T-helper 17 cell (primary cell): ENCODE measurements at regions not wholly inside any gene's neighbourhood (a gene's known extent, or its start where the extent isn't known, plus 50 kb on each side); places are given as distances from the start of the nearest gene placed in this dataset.
"Not testable (repeated sequence)": the region's sequence is repeated elsewhere in the genome, so short reads cannot be mapped to it uniquely, and the experiment has no call there.

Experiments used
- ATAC-seq: fragments of 150-1000 bp; cut with Tn5 transposase; 2 replicates; pipeline ENCODE4 v1.10.0; 2021; ENCODE audit warnings: mild to moderate bottlenecking, moderate library complexity
- DNase-seq, 3 donors: peaks; one replicate each; pipeline versions ENCODE4 v3.0.0 to v3.0.0-alpha.2; 2020 to 2021
- H3K9me3 ChIP-seq: one replicate; pipeline ENCODE4 v1.7.0; 2013; ENCODE audit warnings: low read length, mild to moderate bottlenecking; ENCODE audit not compliant: control insufficient read depth, poor library complexity, severe bottlenecking
- H3K27ac Mint-ChIP-seq: one replicate; pipeline ENCODE4 v1.8.0; 2022; ENCODE audit warnings: mild to moderate bottlenecking, moderate library complexity, mixed read lengths
- H3K27me3 Mint-ChIP-seq: one replicate; pipeline ENCODE4 v1.8.0; 2022; ENCODE audit warnings: mixed read lengths
- H3K36me3 Mint-ChIP-seq: one replicate; pipeline ENCODE4 v1.8.0; 2022; ENCODE audit warnings: low read depth, mixed read lengths
- H3K4me1 Mint-ChIP-seq: one replicate; pipeline ENCODE4 v1.8.0; 2022; ENCODE audit warnings: mild to moderate bottlenecking, mixed read lengths
- H3K4me3 Mint-ChIP-seq: one replicate; pipeline ENCODE4 v1.8.0; 2022; ENCODE audit warnings: mild to moderate bottlenecking, moderate library complexity, mixed read lengths

DNA sequence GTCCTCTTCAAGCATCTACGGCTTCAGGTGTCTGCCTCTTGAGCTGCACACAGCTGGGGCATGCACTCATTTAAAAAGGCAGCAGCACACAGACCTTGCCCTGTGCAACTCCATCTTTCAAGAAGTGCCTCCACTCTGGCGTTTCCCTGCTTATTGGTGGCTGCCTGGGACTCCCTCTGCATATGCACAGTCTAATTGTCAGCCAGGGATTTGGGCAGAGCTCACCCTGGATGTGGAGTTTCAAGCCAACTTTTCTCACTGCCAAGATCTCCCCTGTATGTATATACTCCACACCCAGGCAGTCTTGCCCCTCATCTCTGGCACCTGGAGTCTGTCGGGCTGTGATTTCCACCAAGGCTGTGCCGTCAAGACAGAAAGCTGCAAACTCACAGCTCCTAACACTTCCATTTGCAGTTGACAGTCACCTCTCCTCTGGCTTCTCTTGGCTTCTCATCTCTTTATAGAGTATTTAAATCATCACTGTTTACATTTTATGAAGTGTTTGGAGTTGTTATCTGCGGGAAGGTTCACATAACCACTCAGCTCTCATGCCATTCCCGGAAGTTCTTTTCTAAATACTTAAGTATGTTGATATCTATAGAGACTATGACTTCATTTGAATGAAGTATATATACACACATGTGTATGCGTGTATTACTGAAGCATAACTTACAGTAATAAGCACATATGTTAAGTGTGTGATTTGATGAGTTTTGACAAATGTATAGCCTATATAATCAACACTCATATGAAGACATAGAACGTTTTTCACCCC, 128.2 kb downstream of the NPIPB11 start:
- not testable (repeated sequence) for H3K27ac Mint-ChIP-seq, DNase-seq, ATAC-seq, H3K4me1 Mint-ChIP-seq, H3K4me3 Mint-ChIP-seq, H3K36me3 Mint-ChIP-seq, H3K27me3 Mint-ChIP-seq, H3K9me3 ChIP-seq

DNA sequence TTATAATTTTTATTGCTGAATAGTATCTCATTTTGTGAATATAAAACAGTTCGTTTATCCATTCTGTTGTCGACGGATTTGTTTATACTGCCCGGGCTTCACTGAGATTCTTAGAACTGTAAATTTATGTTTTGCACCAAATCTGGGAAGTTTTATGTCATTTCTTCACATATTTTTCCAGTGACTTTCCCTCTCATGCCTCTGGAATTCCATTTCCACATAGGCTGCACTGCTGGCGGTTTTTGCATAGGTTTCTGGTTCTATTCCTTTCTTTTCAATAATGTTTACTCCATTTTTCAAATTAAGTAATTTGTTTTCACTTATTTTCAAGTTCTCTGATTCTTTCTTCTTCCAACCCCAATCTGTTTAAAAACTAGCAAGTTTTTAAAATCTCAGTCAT, 130.1 kb downstream of the NPIPB11 start:
- not testable (repeated sequence) for DNase-seq, H3K36me3 Mint-ChIP-seq, H3K27me3 Mint-ChIP-seq, H3K4me3 Mint-ChIP-seq, ATAC-seq, H3K9me3 ChIP-seq, H3K4me1 Mint-ChIP-seq
- H3K27ac Mint-ChIP-seq, result peak overlapping the region; percentile 60

DNA sequence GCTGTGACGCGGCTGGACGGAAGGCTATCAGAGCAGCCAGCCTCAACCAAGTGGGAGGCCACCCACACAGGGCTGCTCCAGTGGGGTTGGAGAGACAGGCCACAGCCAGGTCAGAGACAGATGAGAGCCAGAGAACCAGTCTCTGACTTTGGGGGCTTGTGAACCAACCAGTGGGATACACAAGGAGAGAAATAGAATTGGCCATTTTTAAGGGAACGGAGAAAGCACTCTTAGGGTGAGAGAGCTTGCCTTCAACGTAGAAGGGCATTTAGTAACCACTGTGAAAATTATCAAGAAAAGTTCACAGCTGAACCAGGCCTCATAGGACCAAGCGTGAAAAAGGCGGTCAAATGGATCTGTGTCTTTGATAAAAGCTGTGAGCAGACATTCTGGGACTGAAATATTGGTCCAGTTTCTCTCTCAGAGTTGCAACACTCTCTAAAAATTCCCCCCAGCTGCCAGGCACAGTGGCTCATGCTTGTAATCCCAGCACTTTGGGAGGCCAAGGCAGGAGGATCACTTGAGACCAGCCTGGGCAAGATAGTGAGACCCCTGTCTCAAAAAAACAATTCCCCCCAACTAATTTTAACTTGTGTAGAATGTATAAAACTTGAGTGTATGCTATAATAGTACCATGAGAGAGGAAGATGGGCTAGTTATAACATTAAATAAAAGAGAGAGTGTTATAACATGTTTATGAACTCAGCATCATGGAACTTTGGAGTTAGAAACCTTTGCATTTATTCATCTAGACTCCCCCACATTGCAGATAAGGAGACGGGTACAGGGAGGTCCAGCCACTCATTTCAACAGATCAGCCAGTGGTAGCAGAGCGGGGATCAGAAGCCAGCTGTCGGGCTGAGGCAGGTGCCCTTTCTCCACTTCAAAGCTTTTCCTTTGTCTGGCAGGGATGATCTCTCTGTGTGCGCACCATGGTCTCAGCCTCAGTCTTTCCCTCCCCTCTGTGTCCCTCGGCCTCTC, 132.2 kb downstream of the NPIPB11 start:
- DNase-seq, H3K9me3 ChIP-seq, H3K27me3 Mint-ChIP-seq, H3K36me3 Mint-ChIP-seq, H3K4me1 Mint-ChIP-seq, ATAC-seq, H3K27ac Mint-ChIP-seq, H3K4me3 Mint-ChIP-seq: not testable (repeated sequence)

DNA sequence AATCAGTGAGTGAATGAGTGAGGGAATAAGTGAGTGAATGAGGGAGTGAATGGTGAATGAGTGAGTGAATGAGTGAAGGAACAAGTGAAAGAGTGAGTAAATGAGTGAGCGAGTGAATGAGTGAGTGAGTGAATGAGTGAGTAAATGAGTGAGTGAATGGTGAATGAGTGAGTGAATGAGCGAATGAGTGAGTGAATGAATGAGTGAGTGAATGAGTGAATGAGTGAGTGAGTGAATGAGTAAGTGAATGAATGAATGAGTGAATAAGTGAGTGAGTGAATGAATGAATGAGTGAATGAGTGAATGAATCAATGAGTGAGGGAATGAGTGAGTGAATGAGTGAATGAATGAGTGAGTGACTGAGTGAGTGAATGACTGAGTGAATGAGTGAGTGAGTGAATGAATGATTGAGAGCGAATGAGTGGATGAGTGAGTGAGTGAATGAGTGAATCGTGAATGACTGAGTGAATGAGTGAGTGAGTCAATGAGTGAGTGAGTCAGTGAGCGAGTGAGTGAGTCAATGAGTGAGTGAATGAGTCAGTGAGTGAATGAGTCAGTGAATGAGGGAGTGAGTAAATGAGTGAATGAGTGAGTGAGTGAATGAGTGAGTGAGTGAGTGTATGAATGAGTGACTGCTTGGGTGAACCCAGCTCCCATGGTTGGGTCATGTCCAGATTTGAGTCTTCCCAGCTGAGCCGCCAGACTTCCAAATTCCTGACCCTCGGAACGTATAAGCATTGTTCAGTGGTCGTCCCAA, 133.0 kb downstream of the NPIPB11 start:
- not testable (repeated sequence) for H3K27ac Mint-ChIP-seq, DNase-seq, H3K4me3 Mint-ChIP-seq, ATAC-seq, H3K9me3 ChIP-seq, H3K4me1 Mint-ChIP-seq, H3K27me3 Mint-ChIP-seq, H3K36me3 Mint-ChIP-seq

DNA sequence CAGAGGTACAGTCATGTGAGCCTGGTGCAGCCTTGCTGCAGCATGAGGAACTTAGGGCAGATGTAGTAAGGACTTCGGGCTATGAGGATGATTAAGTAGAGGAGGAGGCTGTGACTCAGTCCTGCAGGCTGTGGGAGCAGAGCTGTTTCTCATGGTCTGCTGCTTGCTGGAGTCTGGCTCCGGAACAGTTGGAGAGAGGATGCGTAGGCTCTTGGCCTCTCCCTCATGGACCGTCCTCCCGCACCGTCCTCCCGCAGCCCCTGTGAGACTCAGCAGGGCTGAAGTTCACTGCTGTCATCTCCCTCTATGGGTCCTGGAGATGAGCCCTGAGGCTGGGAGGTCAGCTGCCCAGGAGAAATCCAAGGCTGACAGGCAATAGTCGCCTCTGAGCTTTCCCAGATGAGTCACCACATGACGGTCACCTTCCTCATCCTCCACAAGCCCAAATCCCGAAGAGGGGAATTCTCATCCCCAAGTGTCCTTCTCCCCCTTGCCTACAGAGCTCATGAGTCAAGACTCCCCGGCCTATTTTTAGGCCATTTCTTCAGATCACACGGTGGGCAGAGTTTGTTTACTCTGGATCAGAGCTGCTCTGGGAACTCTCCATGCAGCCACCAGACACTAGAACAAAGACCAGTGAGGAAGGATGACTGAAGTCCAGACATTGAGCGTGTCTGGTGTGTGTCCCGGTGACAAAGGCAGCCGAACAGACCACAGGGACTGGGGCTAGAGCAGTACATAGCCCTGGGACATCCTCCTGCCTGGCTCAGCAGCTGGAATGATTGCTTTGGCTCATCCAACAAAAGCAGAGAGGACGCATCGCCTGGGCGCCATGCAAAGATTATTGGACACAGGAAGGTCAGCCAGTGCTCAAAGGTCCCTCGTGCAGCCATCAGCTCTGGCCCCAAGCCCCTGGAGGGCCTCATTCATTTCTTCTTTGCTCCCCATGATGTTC, 134.5 kb downstream of the NPIPB11 start:
- not testable (repeated sequence) for DNase-seq, H3K4me3 Mint-ChIP-seq, H3K27me3 Mint-ChIP-seq, ATAC-seq, H3K36me3 Mint-ChIP-seq, H3K9me3 ChIP-seq, H3K4me1 Mint-ChIP-seq, H3K27ac Mint-ChIP-seq

DNA sequence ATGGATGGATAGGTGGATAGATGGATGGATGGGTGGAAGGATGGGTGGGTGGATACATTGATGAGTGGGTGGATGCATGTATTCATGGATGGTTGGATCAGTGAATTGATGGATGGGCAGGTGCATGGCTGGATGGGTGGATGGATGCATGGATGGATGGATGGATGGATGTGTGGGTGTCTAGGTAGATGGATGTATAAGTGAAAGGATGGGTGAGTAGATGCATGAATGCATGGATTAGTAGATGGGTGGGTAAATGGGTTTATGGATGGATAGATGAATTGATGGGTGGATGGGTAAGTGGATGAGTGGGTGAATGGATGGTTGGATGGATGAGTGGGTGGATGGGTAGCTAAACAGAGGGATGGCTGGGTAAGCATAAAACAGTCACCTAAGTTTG, 135.6 kb downstream of the NPIPB11 start:
- not testable (repeated sequence) for ATAC-seq, H3K27me3 Mint-ChIP-seq

DNA sequence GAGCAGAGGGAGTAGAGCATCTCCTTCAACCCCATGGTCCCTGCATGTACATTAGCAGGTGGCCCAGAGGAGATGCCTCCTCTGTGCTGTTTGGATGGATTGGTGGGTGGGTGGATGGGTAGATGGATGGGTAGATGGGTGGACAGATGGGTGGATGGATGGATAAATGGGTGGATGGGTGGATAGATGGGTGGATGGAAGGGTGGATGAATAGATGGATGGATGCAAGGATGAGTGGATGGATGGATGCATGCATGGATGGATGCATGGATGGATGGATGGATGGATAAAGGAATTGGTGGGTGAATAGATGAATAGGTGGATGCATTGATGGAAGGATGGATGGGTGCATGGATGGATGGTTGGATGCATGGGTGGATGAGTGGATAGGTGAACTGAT, 136.5 kb downstream of the NPIPB11 start:
- H3K4me3 Mint-ChIP-seq, DNase-seq, H3K27ac Mint-ChIP-seq, H3K4me1 Mint-ChIP-seq, H3K27me3 Mint-ChIP-seq, H3K36me3 Mint-ChIP-seq, H3K9me3 ChIP-seq, ATAC-seq: not testable (repeated sequence)

More for the DNA sequence above, 135.6 kb downstream of the NPIPB11 start:
- H3K4me3 Mint-ChIP-seq, H3K27ac Mint-ChIP-seq, H3K9me3 ChIP-seq, H3K36me3 Mint-ChIP-seq, DNase-seq, H3K4me1 Mint-ChIP-seq: not testable (repeated sequence)

DNA sequence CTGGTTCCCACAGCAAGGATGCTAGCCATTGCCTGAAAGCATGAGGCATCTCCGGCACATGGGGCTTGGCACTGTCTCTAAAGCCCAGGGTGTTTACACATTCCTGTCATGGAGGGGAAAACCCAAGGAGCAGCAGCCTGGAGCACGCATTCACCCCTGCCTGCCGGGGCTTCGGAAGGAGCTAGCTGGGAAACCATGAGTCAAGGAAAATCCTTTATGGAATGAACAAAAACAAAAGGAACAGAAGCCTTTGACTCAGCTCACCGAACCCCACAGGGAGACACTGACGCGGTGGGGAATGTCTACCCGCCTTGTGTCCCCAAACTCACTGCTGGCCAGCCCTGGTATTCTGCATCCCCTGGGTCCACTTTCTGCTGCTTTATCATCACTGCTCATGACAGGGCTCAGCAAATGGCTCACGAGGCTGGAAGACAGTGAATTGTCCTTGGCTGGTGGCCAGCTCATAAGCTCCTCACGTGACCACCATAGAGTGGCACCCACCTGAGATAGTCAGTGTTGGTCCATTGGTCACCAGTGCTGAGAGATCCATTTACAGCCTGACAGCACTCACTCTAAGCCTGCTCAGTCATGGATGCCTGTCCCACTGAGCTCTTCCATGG, 137.2 kb downstream of the NPIPB11 start:
- not testable (repeated sequence) for H3K36me3 Mint-ChIP-seq, H3K9me3 ChIP-seq, H3K27ac Mint-ChIP-seq, H3K4me3 Mint-ChIP-seq, H3K27me3 Mint-ChIP-seq, H3K4me1 Mint-ChIP-seq, ATAC-seq, DNase-seq

DNA sequence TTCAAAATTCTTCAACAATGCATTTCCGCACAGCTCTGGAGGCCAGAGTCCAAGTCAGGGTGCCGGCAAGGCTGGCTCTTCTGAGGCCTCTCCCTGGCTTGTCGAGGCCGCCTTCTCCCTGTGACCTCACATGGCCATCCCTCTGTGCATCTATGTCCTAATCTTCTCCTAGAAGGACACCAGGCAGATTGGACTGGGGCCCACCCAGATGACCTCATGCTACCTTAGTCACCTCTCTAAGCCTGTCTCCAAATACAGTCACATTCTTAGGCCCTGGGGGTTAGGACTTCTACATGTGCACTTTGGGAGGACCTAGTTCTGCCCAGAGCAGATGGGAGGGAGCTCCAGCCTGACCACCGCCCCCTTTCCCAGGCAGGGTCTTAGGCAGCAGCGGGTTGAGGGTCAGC, 137.7 kb downstream of the NPIPB11 start:
- not testable (repeated sequence) for H3K4me1 Mint-ChIP-seq, H3K9me3 ChIP-seq

DNA sequence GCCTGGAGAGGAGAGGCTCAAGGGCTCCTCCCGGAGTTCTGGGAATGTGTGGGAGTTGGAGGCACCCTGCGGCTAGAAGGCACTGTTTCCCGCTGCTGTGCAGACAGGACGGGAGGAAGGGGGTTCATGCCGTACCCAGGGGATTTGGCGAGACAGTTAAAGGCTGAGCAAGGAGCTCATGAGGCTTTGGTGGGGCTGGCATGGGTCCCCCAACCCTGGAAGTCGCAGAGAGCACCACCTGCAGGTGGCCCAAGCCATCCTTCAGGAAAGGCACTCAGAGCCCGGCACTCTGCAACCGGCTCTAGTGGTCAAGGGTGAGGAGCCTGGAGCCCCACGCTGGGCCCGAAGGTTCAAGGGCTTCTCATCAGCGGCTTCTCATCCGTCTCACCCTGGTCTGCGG, 138.2 kb downstream of the NPIPB11 start:
- not testable (repeated sequence) for H3K9me3 ChIP-seq, H3K27me3 Mint-ChIP-seq, H3K4me3 Mint-ChIP-seq, H3K4me1 Mint-ChIP-seq, DNase-seq, H3K36me3 Mint-ChIP-seq, ATAC-seq, H3K27ac Mint-ChIP-seq

More for the DNA sequence above, 137.7 kb downstream of the NPIPB11 start:
- H3K4me3 Mint-ChIP-seq, ATAC-seq, H3K27ac Mint-ChIP-seq, H3K36me3 Mint-ChIP-seq, DNase-seq, H3K27me3 Mint-ChIP-seq: not testable (repeated sequence)

DNA sequence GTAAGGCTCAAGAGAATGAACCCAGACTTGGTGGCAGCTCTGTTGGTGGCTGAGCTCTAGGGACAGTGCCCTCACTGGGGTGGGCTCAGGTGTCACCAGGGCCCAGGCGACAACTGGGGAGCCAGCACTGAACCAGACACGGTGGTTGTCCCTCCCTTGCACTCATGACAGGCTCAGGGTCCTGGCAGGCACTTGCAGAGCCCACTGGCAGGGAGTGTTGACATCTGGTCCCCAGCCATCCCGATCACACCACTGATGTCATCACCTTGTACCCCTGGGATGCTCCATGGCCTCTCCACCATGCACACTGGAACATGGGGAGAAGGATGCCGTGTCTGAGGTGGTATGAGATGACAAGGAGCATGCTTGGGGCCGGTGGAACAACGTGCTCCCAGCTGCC, 138.6 kb downstream of the NPIPB11 start:
- not testable (repeated sequence) for H3K4me3 Mint-ChIP-seq, H3K4me1 Mint-ChIP-seq, ATAC-seq, H3K36me3 Mint-ChIP-seq, H3K27me3 Mint-ChIP-seq, DNase-seq, H3K27ac Mint-ChIP-seq, H3K9me3 ChIP-seq

DNA sequence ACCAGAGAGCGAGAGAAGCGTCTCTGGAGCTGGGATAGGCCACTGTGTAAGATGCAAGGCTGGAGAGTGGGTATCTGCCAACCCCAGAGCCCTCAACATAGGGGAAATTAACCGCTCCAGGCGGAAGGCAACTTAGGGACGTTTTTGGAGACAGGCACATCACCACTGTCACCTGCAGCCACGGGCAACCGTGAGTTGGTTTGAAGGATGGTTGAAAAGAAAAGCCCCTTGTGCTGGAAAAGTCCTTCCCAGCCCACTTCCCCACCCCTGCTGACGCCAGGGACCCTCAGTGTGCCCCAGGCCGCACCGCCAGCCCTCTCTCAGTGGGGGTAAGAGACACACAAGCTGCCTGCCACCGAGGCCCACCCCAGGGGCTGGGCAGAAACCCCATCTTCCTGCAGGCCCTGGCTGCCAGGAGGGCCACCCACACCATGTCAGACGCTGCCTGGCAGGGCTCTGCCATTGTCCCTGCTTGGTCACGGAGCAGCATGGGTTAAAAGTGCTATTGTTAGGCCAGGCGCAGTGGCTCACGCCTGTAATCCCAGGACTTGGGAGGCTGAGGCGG, 139.4 kb downstream of the NPIPB11 start:
- H3K27me3 Mint-ChIP-seq, H3K4me3 Mint-ChIP-seq, H3K4me1 Mint-ChIP-seq, DNase-seq, ATAC-seq, H3K27ac Mint-ChIP-seq, H3K9me3 ChIP-seq, H3K36me3 Mint-ChIP-seq: not testable (repeated sequence)
